ES-I3 (cell line): ENCODE measurements at regions not wholly inside any gene's neighbourhood (a gene's known extent, or its start where the extent isn't known, plus 50 kb on each side); places are given as distances from the start of the nearest gene placed in this dataset.

Experiments used
- H3K36me3 ChIP-seq: 2 replicates; pipeline ENCODE4 v1.6.1; 2013; ENCODE audit warnings: mild to moderate bottlenecking, low read length, control low read depth, moderate library complexity; ENCODE audit not compliant: insufficient read depth
- H3K4me1 ChIP-seq: 2 replicates; pipeline ENCODE4 v1.6.1; 2013; ENCODE audit warnings: mild to moderate bottlenecking, control low read depth, low read length; ENCODE audit not compliant: insufficient read depth
- H3K9ac ChIP-seq: 2 replicates; pipeline ENCODE4 v1.6.1; 2013; ENCODE audit warnings: low read depth, mild to moderate bottlenecking, low read length, moderate library complexity
- H3K9me3 ChIP-seq: 2 replicates; pipeline ENCODE4 v1.6.1; 2013; ENCODE audit warnings: mild to moderate bottlenecking, low read length, moderate library complexity; ENCODE audit not compliant: control insufficient read depth, insufficient read depth

DNA sequence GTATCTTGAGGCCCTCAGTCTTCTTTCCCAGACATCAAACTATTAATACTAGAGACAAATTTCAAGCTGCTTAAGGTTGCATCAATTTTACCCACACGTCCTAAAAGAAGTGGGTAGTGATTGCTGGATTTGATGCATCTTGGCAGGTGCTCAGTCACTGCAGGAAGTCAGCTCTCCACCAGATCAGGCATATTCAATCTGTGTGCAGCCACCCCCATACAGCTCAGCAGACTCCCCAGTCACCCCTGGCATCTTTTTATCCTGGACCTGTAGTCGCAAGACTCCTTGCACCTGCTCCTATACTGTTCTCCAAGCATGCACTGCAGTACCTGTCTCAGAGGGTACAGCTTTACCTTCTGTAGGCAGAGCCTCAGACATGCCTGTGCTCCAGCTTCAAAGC lies 343.1 kb upstream of the ISX start:
- Histone ChIP-seq H3K9ac (no peak overlapping the region), H3K36me3 (no peaks in the 10 kb centered on the region), H3K9me3 (no peaks in the 10 kb centered on the region; the same call in 1 of the 2 replicates), H3K4me1 (no peaks in the 10 kb centered on the region)

DNA sequence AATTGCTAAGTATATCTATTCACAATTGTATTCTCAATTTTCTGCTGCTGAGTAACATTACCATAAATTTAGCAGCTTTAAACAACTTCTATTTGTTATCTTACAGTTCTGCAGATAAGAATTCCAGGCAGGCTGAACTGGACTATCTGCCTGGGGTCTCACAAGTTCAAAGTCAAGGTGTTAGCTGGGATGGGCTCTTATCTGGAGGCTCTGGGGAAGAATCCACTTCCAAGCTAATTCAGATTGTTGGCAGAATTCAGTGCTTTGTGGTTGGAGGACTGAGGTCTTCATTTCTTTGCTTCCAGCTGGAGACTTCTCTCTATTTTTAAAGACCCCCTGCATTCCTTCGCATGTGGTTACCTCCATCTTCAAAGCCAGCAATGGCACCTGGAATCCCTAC lies 329.9 kb upstream of the ISX start:
- Histone ChIP-seq H3K9ac (no peak overlapping the region), H3K9me3 (no peaks in the 10 kb centered on the region), H3K4me1 (no peaks in the 10 kb centered on the region), H3K36me3 (no peaks in the 10 kb centered on the region; the same call in 1 of the 2 replicates)

DNA sequence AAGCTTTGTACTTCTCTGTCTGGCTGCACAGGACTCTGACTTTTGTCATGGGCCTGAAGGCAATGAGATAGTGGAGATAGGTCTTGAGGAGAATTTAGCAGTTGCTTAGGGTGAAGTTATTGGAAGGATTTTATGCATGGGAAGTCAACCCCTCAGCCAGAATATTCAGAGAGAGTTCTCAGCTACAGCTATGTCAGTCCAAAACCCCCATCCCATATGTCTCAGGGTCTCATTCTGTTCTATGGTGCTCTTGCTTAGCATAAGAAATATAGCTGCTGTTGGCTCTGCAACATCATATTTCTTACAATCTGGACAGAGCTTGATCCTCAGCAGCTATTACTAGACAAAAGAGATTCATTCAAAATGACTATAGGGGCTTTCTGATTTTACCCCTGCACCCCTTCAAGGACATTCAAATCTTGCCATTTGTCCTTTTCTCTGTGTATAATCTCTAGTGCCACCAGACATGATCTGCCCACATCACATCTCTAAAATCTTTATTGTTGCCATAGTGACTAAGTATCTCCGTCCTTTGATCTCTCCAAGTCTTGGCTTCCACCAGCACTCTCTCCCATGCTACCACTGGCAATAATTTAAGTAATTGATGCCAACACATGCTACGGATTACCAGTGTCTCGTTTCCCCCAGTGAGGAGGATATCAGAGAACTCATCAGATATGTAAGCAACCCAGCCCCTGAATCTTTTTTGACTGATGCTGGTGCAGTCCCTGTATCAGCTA lies 327.1 kb upstream of the ISX start:
- no peak overlapping the region for H3K9ac ChIP-seq

GRCh38 chr22:34743110-34743751 lies 322.7 kb upstream of the ISX start:
- H3K36me3 ChIP-seq: no peaks in the 10 kb centered on the region
- no peak overlapping the region for H3K9ac ChIP-seq
- H3K9me3 ChIP-seq: no peaks in the 10 kb centered on the region
- H3K4me1 ChIP-seq: no peaks in the 10 kb centered on the region

More for the DNA sequence above, 327.1 kb upstream of the ISX start:
- Histone ChIP-seq H3K9me3 (no peaks in the 10 kb centered on the region), H3K36me3 (no peaks in the 10 kb centered on the region; the same call in 1 of the 2 replicates), H3K4me1 (no peaks in the 10 kb centered on the region)

GRCh38 chr22:34760276-34761008 lies 305.5 kb upstream of the ISX start:
- no peaks in the 10 kb centered on the region for H3K36me3 ChIP-seq
- H3K9ac ChIP-seq: no peak overlapping the region
- H3K9me3 ChIP-seq: no peaks in the 10 kb centered on the region; the same call in 1 of the 2 replicates
- no peaks in the 10 kb centered on the region for H3K4me1 ChIP-seq

DNA sequence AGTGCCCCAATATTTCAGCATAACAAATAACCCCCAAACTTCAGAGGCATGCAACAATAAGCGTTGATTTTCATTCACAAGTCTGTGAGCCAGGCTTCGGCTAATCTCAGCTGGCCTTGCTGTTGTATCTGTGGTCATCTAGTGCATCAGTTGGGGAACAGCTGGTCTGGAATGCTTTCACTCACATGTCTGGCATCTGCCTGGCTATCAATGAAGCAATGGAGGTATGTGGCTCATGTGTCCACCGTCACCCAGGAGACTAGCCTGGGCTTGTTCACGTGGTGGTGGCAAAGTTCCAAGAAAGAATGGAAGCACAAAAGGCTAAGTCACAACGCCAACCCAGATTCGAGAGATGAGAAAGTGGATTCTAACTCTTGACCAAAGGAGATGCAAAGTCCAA lies 304.8 kb upstream of the ISX start:
- Histone ChIP-seq H3K9ac (no peak overlapping the region), H3K36me3 (no peaks in the 10 kb centered on the region), H3K4me1 (no peaks in the 10 kb centered on the region), H3K9me3 (no peaks in the 10 kb centered on the region; the same call in 1 of the 2 replicates)

GRCh38 chr22:34763496-34763895 lies 302.5 kb upstream of the ISX start:
- H3K36me3 ChIP-seq: no peaks in the 10 kb centered on the region
- no peak overlapping the region for H3K9ac ChIP-seq
- H3K9me3 ChIP-seq: no peaks in the 10 kb centered on the region
- H3K4me1 ChIP-seq: no peaks in the 10 kb centered on the region

GRCh38 chr22:34765115-34765514 lies 300.8 kb upstream of the ISX start:
- Histone ChIP-seq H3K9ac (no peak overlapping the region), H3K9me3 (no peaks in the 10 kb centered on the region), H3K36me3 (no peaks in the 10 kb centered on the region), H3K4me1 (0 out of 2 replicates have a peak, but pooled peaks cover 4% of the 10 kb centered on the region)

DNA sequence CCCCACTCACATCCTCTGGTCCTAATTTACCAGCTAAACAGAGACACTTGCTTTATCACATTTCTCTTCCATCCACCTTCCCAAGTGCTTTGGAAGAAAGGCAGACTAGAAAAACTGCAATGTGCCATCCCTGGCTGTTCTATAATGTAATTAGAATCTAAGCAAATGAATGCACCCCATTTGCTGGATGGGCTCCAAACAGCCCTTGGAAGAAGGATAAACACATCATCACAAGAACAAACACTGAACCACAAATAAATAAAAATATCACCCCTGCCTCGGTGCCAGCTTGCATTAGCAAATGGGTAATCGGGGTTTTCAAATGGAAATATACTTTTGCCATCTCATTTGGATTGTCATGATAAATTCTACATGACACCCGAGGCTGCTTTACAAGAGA lies 296.6 kb upstream of the ISX start:
- no peaks in the 10 kb centered on the region for H3K9me3 ChIP-seq
- no peak overlapping the region for H3K9ac ChIP-seq

GRCh38 chr22:34776817-34777216 lies 289.1 kb upstream of the ISX start:
- Histone ChIP-seq H3K4me1 (no peaks in the 10 kb centered on the region), H3K9me3 (peaks cover 9% of the 10 kb centered on the region), H3K36me3 (no peaks in the 10 kb centered on the region), H3K9ac (no peak overlapping the region)

More for the DNA sequence above, 296.6 kb upstream of the ISX start:
- no peaks in the 10 kb centered on the region for H3K36me3 ChIP-seq
- 0 out of 2 replicates have a peak, but pooled peaks cover 4% of the 10 kb centered on the region for H3K4me1 ChIP-seq

GRCh38 chr22:34781681-34782080 lies 284.3 kb upstream of the ISX start:
- Histone ChIP-seq H3K36me3 (no peaks in the 10 kb centered on the region), H3K9me3 (peaks cover 14% of the 10 kb centered on the region), H3K9ac (no peak overlapping the region), H3K4me1 (peaks cover 7% of the 10 kb centered on the region; the same call in 1 of the 2 replicates)

DNA sequence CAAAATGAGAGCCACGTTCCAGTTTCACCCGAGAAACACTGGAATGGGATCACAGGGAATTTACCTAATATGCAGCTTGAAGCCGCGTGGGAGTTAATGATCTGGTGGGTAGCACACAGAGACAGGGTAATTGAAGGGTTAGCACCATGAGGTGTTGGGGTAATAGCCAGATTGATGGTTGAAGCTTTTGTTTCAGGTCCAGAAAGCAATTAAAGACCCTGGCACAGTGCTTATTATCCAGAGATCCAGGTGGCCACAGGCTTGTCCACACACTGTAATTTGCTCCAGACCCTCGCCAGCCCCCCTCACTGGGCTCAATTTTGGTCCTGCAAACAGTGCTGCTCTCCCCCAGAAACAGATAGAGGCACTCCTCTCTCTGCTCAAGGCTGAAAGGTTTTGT lies 282.5 kb upstream of the ISX start:
- Histone ChIP-seq H3K4me1 (peaks cover 7% of the 10 kb centered on the region; the same call in 1 of the 2 replicates), H3K36me3 (no peaks in the 10 kb centered on the region), H3K9me3 (peaks cover 8% of the 10 kb centered on the region; the same call in 1 of the 2 replicates), H3K9ac (no peak overlapping the region)

- H3K4me1 ChIP-seq: peaks cover 7% of the 10 kb centered on the region; the same call in 1 of the 2 replicates
- H3K9ac ChIP-seq: no peak overlapping the region
- no peaks in the 10 kb centered on the region for H3K36me3 ChIP-seq
- peaks cover 8% of the 10 kb centered on the region; the same call in 1 of the 2 replicates for H3K9me3 ChIP-seq
These were observed 281.9 kb upstream of the ISX start for GRCh38 chr22:34784056-34784455.

DNA sequence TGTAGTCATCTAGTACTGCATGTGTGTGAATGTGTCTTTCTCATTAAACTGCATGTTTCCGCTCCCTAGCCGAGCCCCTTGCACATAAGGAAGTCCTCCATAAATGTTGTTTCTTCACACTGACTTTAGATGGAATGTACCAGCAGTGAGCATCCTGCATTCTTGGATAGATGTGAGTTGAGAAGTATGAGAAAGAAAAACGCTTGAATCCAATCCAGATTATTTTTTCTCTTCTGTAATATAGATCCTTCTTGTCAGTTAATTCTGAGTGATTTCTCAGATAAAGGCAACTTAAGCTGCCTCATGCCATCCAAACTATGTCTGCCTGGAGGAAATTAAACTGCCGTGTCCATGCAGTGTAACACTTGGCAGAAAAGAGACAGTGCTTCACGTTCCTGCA lies 268.1 kb upstream of the ISX start:
- no peaks in the 10 kb centered on the region for H3K4me1 ChIP-seq
- H3K9ac ChIP-seq: no peak overlapping the region
- no peaks in the 10 kb centered on the region; the same call in 1 of the 2 replicates for H3K9me3 ChIP-seq
- no peaks in the 10 kb centered on the region for H3K36me3 ChIP-seq
